HG02678 (cell line): ENCODE measurements at regions not wholly inside any gene's neighbourhood (a gene's known extent, or its start where the extent isn't known, plus 50 kb on each side); places are given as distances from the start of the nearest gene placed in this dataset.

Experiments
- ATAC-seq: cut with Tn5 transposase; IDR thresholded peaks from one replicate; pipeline ENCODE4 v1.9.1; 2021; ENCODE audit warnings: mild to moderate bottlenecking, moderate library complexity; ENCODE audit not compliant: unreplicated experiment

GRCh38 chr3:176469694-176470205 lies 727.5 kb downstream of the TBL1XR1 start:
- ATAC-seq: no peak

DNA sequence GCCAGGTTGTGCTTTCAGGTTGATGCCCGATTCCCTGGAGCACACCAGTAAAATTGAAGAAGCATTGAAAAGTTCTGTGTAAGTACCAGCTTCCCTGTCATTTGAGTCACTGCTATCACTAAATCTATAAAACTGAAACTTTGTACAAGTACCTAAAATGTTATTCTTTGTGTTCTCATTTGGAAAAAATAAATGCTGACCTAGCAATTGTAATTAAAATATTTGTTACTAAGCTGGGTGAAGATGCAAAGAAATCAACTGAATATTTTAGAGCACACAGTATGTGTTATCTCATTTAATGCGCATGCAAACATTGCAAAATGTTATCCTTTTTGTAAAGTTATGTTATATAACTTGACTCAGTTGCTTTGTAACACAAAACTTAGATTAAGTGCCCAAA lies 733.7 kb downstream of the TBL1XR1 start:
- ATAC-seq: no peak

GRCh38 chr3:176447369-176447768 lies 749.9 kb downstream of the TBL1XR1 start:
- ATAC-seq: no peak

DNA sequence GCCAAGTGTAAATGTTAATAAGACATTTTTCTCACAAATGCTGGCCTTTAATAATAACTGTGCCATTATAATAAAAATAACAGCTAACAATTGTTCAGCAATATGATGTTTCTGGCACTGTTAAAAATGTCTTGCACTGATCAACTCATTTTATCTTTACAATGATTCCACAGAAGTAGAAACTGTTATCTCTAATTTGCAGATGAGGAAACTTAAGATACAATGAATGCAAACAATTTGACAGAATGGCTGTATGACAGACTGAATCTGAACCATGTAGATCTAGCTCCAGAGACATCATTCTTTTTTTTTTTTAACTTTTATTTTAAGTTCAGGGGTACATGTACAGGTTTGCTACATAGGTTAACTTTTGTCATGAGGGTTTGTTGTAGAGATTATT lies 755.0 kb downstream of the TBL1XR1 start:
- no peak for ATAC-seq

DNA sequence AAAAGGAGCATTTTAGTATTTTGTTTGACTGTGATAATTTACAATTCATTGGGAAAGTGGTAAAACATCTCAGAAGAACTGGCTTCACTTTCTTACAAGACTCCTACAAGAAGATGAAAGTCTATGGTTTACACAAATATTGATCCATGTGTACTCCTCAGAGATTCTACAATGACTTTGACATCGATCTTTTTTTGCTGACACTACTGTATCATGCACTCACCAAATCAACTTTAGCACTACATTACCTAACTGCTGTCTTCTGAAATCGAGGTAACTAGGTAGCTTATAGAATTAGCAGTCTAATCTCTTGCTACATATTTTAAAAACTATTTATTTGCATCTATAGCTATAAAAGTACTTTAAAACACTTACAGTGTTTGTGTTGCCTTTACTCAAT lies 757.6 kb downstream of the TBL1XR1 start:
- no peak for ATAC-seq

DNA sequence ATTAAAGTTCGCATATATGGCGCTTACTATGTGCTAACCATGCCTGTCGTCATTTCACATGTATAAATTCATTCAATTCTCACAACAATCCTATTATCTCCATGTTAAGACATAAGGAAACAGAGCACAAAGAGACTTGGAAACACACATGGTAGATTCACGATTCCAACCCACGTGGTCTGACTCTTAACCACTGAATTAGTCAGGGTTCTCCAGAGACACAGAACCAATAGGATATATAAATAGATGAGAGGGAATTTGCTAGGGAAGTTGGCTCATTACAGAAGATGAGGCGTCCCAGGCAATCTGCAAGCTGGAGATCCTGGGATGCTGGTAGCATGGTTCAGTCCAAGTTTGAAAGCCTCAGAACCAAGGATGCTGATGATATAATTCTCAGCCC lies 765.3 kb downstream of the TBL1XR1 start:
- ATAC-seq: no peak

DNA sequence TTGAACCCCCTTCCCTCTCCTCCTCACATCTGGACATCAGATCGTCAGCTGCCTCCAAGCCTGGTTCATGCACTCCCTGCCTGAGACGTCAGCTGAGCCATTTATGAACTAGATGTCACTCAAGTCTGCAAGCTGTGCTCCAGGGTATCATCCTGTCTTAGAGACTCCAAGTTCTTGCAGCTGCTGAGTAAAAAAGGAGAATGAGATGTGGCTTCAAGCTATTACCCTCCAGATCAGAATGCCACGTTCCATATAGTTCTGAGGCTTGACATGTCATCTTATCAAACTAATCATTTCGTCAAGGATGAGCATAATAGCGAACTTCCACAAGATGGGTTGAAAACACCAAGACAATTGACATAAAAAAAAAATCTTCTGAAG lies 766.3 kb downstream of the TBL1XR1 start:
- no peak for ATAC-seq

GRCh38 chr3:176430244-176431037 lies 766.8 kb downstream of the TBL1XR1 start:
- no peak for ATAC-seq

DNA sequence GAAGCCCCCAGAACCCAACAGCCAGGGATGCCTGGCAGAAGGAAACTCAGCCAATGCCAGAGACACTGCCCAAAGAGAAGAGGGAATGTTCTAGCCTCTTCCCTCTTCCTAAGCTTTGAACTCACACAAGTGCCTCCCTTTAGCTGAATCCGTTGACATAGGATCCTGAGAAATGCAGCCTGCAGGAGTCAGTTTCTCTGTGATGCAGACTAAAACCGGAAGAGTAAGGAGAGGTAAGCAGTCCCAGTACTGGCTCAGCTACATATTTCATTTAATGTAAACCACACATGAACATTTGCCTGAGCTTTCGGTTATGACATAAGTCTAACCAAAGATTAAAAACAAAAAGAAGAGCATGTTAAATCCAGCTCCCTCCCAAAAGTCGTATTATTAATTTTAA lies 768.7 kb downstream of the TBL1XR1 start:
- no peak for ATAC-seq

DNA sequence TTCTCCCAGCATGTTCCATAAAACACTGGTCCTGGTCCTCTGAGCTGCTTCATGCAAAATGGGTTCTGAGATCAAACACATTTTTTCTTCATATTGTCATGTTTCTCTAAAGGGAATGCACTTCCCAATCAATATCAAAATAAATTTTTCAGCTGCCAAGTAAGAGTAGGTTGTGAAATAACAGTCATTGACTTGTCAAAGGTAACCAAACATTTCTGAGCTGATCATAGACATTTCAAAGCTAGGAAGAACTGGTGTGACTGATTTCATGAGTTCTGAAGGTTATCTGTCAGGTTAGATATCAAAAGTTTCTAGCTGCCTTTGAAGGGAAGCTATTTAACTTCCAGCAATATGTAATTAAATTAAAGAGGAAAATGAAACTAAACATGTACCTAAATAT lies 770.9 kb downstream of the TBL1XR1 start:
- no peak for ATAC-seq

DNA sequence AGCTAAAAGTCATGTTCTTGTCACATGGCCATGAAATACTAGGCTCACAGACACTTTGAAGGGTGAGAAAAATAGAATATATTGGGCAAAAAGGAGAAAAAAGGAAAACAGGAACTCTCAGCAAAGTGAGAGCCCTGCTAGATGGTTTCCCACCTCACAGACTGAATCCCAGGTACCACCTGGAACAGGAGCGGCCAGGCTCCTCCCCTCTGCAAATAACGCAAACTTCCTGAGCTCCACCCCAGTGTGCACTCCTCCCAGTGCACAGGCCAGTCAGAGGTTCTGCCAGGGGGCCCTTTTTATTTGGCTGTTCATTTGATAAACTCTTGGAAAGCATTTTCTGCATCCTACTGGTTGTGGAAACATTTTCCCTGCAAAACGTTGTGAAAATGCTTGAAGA lies 780.4 kb downstream of the TBL1XR1 start:
- ATAC-seq: no peak

- ATAC-seq: no peak
These were observed 781.5 kb downstream of the TBL1XR1 start for GRCh38 chr3:176415661-176416295.

DNA sequence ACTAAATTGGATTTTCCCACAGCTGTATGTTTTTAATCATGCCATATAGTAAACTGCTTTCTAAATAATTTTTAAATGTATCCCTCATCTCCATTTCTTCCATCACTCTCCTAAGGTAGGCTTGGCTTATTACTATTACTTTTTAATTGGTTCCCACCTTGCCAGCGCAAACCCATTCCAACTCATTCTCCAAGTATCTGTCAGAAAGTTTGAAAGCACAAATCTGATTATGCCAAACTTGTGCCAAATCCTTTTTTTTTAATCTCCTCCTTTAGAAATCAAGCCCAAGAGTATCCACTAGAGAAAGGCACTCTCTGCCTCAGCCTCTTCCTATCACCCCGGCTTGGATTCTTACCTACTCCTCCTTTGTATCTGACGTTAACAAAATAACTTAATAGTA lies 784.5 kb downstream of the TBL1XR1 start:
- no peak for ATAC-seq

- ATAC-seq: no peak
These were observed 793.8 kb downstream of the TBL1XR1 start for GRCh38 chr3:176403531-176403930.

- ATAC-seq: no peak
These were observed 796.1 kb downstream of the TBL1XR1 start for GRCh38 chr3:176401211-176401610.

GRCh38 chr3:176399193-176399592 lies 798.1 kb downstream of the TBL1XR1 start:
- no peak for ATAC-seq

GRCh38 chr3:176395240-176395639 lies 802.0 kb downstream of the TBL1XR1 start:
- no peak for ATAC-seq

GRCh38 chr3:176378789-176379188 lies 818.5 kb downstream of the TBL1XR1 start:
- no peak for ATAC-seq

GRCh38 chr3:176376531-176376930 lies 820.8 kb downstream of the TBL1XR1 start:
- ATAC-seq: no peak

DNA sequence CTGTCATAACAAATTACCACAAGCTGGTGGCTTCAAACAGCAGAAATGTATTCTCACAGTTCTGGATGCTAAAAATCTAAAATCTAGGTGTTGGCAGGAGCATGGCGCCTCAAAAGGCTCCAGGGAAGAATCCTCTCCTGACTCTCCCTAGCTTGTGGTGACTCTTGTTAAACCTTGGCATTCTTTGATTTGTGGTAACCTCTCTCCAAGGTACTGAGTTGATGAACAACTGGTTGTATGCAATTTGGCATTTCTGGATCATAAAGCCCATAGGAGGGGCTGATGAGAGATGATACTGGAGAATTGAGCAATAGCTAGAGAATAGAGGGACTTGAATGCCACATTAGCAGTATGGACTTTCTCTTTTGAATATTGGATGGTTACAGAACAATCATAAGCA lies 821.8 kb downstream of the TBL1XR1 start:
- ATAC-seq: no peak

GRCh38 chr3:176362191-176362731 lies 835.0 kb downstream of the TBL1XR1 start:
- no peak for ATAC-seq

DNA sequence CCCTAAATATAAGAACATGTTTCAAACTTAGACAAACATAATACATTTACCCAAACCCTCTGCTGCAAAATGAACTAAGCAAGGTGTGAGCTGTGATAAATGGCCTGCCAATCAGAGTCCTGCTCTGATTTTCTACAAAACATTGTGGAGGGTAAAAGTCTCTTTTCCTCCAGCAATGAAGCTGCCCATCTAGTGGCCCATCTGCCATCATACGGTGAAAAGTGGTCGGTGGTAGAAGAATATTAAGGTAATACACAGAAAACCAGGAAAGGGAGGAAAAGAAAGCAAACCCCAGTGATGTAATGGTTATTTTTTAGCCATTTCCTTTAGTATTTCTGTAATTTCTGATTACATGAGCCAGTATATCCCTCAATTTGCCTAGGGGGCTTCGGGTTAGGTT lies 838.1 kb downstream of the TBL1XR1 start:
- ATAC-seq: no peak
